ENCODE measurements at regions not wholly inside any gene's neighbourhood (a gene's known extent, or its start where the extent isn't known, plus 50 kb on each side); places are given as distances from the start of the nearest gene placed in this dataset.
A peak's percentile ranks its signal among the peaks of the same experiment; 100 is the strongest.

GRCh38 chr1:164296172-164296571 lies 262.8 kb upstream of the PBX1 start:
- ATAC-seq (no peak), DNase-seq (peak in 1 of 3 donors; percentile 21)
- no peak for TF ChIP-seq CTCF (IDR thresholded peaks at IDR 0.05)
- no peaks in the 10 kb centered on the region for H3K4me1 ChIP-seq (ENCODE audit: low read depth)
- no peaks in the 10 kb centered on the region for H3K9me3 ChIP-seq
- H3K36me3 ChIP-seq (ENCODE audit: low read depth) = no peaks in the 10 kb centered on the region
- H3K4me3 ChIP-seq = no peak overlapping the region
- intact Hi-C loops (cut with DNase I, micrococcal nuclease) = no loop called here

DNA sequence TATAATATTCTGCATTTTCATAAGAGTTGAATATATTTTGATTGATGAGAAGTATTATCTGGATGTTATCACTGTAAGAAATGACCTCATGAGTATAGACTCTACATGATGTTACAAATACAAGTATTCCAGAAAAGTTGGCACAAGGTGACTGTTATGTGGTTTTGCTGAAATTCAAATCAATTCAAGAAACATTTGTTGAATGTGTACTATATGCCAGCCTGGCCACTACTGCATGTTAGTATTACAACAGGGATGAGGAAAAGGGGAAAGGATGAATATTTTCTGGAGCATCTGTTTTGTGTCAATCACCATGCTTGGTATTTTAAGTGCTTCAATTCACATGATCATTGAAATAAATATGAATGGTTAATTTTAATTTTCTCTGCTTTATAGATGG lies 250.9 kb upstream of the PBX1 start:
- no peak for TF ChIP-seq CTCF (IDR thresholded peaks at IDR 0.05)
- intact Hi-C loops (cut with DNase I, micrococcal nuclease) = no loop called here
- no peak for ATAC-seq

GRCh38 chr1:164310166-164310565 lies 248.8 kb upstream of the PBX1 start:
- no peak for DNase-seq
- no peak for ATAC-seq
- Histone ChIP-seq H3K9me3 (no peaks in the 10 kb centered on the region), H3K4me1 (ENCODE audit: low read depth) (no peaks in the 10 kb centered on the region), H3K4me3 (no peak overlapping the region), H3K36me3 (ENCODE audit: low read depth) (no peaks in the 10 kb centered on the region)
- TF ChIP-seq CTCF (IDR thresholded peaks at IDR 0.05) = no peak
- intact Hi-C loops (cut with DNase I, micrococcal nuclease) = no loop called here

More for the DNA sequence above, 250.9 kb upstream of the PBX1 start:
- no peak overlapping the region for H3K4me3 ChIP-seq
- H3K9me3 ChIP-seq = no peaks in the 10 kb centered on the region
- DNase-seq = no peak
- no peaks in the 10 kb centered on the region for H3K4me1 ChIP-seq (ENCODE audit: low read depth)
- no peaks in the 10 kb centered on the region for H3K36me3 ChIP-seq (ENCODE audit: low read depth)

DNA sequence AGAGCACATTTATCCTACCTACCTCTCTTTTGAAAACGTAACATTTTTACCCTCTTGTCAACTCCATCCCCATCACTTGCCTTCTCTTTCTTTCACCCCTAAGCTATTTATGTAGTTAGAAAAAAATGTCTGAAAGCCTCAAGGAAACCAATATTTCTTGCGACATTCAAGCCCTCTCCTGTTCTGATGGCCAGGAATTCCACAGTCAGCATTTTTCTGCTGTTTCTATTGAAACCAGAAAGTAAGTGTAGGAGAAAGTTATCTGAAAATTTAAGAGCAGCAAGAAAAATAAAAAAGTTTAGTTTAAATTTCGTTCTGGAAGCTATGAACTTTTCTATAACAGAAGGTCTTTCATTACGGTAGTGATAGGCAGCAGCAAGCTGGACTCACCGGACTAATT lies 247.6 kb upstream of the PBX1 start:
- no peaks in the 10 kb centered on the region for H3K9me3 ChIP-seq
- intact Hi-C loops (cut with DNase I, micrococcal nuclease) = no loop called here
- no peak overlapping the region for H3K4me3 ChIP-seq
- no peak for TF ChIP-seq CTCF (IDR thresholded peaks at IDR 0.05)
- ATAC-seq = no peak
- H3K36me3 ChIP-seq (ENCODE audit: low read depth) = no peaks in the 10 kb centered on the region
- H3K4me1 ChIP-seq (ENCODE audit: low read depth) = no peaks in the 10 kb centered on the region
- no peak for DNase-seq

DNA sequence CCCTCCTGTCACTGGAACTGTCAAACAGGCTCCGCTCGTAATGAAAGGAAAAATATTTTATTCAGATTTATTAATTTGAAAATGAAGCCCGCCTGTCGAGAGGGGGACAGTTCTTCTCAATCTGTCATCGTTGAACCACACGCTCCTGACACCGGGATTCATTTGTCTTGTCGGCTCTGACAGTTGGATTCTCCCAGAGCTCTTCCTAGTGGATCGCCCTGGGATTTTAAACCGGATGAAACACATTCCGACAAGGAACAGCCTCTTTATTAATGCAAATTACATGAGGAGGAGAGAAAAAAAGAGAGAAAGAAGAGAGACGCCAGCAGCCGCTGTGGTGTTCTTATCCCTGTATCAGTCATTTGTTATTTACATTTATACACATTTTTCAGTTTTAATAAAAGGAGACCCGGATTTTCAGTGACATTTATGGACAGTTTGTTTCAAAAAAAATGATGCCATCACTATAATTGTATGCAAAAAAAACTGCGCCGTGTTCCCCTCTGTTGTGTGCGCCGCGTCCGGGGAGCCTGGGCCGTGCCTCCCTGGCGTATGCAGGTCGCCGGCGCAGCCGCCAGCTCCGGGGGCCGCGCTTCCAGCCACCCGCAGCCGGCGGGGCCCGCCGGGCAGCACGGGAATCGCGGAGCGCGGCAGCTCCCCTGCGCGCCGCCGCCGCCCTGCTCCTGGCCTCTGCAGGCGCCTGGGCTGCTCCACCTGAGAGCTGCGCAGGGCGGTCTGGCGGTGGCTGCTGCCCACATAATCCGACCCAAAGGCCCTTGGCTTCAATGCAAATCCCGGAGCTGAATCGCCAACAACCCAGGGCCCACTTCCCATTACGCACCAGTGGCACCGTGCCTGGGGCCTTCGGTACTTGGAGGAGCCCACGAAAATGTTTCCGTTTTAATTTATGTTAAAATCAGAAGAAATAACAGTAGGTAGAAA lies 237.9 kb upstream of the PBX1 start:
- Histone ChIP-seq H3K4me1 (ENCODE audit: low read depth) (no peaks in the 10 kb centered on the region), H3K4me3 (no peak overlapping the region), H3K36me3 (ENCODE audit: low read depth) (no peaks in the 10 kb centered on the region), H3K9me3 (no peaks in the 10 kb centered on the region)
- ATAC-seq = peak; percentile 43
- TF ChIP-seq CTCF (IDR thresholded peaks at IDR 0.05) = no peak
- intact Hi-C loops (cut with DNase I, micrococcal nuclease) = no loop called here
- DNase-seq = peak in 2 of 3 donors; percentile 27 to 29
